Islet precursor cell (in vitro differentiated cells): ENCODE measurements at regions not wholly inside any gene's neighbourhood (a gene's known extent, or its start where the extent isn't known, plus 50 kb on each side); places are given as distances from the start of the nearest gene placed in this dataset.
A peak's percentile ranks its signal among the peaks of the same experiment; 100 is the strongest.

ENCODE experiments used
- DNase-seq: peaks from one replicate; pipeline ENCODE4 v3.0.0-alpha.2; 2018

GRCh38 chr4:3867403-3868100 is 101.4 kb downstream of the ADRA2C start:
- no peak for DNase-seq

- DNase-seq: peak; percentile 84
These were observed 102.3 kb downstream of the ADRA2C start for GRCh38 chr4:3868211-3869173.

DNA sequence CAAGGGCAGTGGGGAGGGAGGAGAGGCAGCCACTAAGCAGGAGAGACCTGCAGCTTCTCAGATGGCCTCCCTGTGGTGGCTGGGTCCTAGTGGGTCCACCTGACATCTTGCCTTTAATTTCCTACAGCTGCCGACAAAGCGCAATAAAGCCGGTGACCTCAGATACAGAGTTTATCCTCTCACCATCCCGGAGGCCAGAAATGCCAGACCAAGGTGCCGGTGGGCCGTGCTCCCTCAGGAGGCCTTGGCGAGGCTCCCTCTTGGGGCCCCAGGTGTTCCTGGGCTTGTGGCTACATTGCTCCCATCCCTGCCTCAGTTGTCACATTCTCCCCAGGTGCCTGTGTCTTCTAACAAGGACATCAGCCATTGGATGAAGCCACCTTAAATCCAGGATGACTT is 103.0 kb downstream of the ADRA2C start:
- DNase-seq: no peak

- no peak for DNase-seq
These were observed 103.7 kb downstream of the ADRA2C start for GRCh38 chr4:3869661-3870566.

- no peak for DNase-seq
These were observed 104.4 kb downstream of the ADRA2C start for GRCh38 chr4:3870567-3870962.

DNA sequence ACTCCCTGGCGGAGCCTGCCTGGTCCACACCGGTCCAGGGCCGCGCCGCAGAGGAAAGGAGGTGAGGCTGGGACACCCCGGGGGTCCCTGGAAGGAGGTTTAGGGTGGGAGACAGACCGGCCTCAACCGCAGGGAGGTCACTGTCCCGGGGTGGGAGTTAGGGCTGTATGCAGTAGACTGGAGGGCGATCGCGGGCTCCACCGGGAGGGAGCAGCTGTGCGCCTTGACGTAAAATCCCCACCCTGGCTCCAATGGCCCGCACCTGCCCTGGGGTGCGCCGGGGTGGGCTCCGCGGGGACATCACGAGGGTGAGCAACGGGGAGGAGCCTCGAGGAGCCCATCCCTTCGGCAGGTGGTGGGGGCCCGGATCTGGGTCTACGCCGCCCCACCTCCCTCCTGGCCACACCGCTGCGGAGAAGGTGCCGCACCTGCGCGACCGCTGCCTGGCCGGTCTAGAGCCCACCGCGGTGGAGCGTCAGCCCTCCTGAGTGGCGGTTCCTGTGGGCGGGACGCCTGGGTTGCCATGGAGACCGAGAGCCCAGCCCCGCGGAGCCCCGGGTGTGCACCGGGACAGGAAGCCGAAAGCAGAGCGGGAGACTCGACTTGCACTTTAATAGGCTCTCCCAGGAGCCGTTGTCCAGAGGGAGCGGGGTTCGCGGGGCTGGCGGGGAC is 105.1 kb downstream of the ADRA2C start:
- DNase-seq: peak; percentile 84

GRCh38 chr4:3871881-3872833 is 106.0 kb downstream of the ADRA2C start:
- DNase-seq: no peak

GRCh38 chr4:3872834-3873313 is 106.7 kb downstream of the ADRA2C start:
- DNase-seq: no peak

DNA sequence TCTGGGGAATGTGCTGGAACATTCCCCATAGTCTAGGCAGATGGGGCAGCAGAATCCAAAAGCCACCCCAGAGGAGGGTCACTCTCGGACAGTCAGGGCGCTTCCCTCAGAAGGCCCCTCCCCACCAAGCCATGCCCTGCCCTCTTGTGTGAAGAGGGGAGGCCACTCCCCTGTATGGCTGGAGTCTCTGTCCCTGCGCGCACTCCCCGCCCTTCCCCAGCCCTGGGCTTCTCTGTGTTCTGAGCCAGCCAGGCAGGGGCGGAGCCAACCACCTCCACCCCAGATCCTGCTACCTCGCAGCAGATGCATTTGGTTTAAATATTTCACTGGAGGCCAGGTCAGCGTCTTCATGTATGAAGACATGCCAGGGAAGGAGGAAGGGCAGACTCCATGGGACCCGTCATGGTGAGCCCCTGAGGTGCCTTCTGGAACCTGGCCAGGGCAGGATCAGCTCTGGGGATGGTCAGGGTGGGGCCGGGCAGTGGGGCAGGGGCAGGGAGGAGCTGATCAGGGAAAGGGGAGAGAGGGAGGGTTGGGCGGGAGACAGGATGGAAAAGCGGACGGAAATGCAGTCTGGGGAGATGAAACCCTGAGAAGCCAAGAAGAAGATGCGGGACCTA is 107.3 kb downstream of the ADRA2C start:
- DNase-seq: peak; percentile 68

GRCh38 chr4:3874028-3874415 is 107.8 kb downstream of the ADRA2C start:
- DNase-seq: no peak

DNA sequence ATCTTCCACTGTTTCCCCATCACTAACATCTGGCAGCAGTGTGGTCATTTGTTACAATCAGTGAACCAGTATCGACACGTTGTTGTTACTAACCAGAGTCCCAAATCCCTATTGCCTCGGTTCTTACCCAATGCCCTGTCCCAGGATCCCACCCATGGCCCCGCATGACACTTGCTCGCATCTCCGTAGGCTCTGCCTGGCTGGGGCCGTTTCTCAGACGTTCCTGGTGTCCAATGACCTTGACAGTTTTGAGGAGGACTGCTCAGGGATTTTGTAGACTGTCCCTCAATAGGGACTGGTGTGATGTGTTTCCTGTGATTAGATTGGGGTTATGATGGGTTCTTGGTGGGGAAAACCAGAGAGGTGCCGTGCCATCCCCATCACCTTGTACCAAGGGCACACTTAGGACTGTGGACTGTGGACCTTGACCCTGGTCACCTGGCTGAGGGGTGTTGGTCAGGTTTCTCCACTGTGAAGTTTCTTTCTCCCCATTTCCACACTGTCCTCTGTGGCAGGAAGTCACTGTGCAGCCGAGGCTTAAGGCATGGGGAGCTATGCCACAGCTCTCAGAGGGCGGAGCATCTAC is 108.4 kb downstream of the ADRA2C start:
- peak; percentile 30 for DNase-seq

GRCh38 chr4:3875466-3875865 is 109.3 kb downstream of the ADRA2C start:
- peak; percentile 37 for DNase-seq

DNA sequence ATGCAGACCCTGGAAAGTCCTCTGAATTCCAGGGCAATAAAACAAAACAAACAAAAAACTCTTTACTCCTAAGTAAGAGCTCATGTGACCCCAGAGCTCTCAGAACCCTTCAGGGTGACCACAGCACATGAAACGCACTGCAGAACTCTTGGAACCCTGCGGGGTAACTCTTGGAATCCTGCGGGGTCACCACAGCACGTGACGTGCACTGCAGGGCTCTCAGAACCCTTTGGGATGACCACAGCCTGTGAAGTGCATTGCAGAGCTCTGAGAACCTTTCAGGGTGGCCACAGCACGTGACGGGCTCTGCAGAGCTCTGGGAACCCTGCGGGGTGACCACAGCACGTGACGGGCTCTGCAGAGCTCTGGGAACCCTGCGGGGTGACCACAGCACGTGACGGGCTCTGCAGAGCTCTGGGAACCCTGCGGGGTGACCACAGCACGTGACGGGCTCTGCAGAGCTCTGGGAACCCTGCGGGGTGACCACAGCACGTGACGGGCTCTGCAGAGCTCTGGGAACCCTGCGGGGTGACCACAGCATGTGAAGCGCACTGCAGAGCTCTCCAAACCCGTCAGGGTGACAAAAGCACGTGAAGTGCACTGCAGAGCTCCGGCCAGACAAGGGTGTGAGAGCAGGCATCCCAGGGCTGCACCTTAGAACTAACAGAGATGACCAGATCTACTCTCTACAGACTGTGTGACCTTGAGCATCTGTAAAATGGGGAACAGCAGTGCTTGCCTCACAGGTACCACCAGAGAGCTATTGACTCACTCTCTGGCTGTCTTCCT is 110.1 kb downstream of the ADRA2C start:
- peak; percentile 25 for DNase-seq

GRCh38 chr4:3877236-3877635 is 111.1 kb downstream of the ADRA2C start:
- no peak for DNase-seq

DNA sequence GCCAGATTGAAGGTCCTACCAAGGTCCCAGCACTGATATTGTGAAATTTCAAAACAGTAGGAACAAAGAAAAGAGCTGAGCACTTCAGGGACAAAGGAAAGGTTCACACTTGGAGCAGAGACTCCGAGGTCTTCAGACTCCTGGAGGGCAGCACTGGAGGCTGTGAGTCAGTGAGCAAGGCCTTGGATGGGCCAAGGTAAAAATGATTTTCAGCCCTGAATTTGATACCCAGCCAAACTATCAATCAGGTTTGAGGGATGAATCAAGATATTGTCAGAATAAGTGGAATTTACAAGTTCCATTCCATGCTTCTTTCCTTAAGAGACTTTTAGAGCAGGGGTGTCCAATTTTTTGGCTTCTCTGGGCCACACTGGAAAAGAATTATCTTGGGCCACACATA is 111.7 kb downstream of the ADRA2C start:
- no peak for DNase-seq

DNA sequence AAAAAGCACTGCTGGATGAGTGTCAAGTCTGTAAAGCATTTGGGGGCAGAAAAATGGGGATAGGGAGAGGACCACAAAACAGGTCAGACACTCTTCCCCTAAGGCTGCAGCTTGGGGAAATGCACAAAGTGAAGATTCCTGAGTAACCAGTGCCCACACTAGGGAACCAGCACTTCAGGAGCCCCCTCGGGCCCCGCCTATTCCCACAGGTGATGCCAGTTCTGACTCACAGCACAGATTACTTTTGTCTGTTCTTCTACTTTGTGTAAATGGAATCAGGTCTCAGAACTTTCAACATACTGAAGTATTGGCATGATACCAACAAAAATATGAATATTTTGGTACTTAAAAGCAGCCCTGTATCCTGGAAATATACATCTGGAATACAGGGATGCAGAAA is 112.5 kb downstream of the ADRA2C start:
- peak; percentile 22 for DNase-seq

GRCh38 chr4:3879681-3880614 is 113.8 kb downstream of the ADRA2C start:
- DNase-seq: peak; percentile 47

GRCh38 chr4:3880615-3881120 is 114.5 kb downstream of the ADRA2C start:
- peak; percentile 90 for DNase-seq
